HCT116 (cell line): ENCODE measurements at regions not wholly inside any gene's neighbourhood (a gene's known extent, or its start where the extent isn't known, plus 50 kb on each side); places are given as distances from the start of the nearest gene placed in this dataset.

Experiments used
- ATAC-seq: fragments of 200-7000 bp; cut with Tn5 transposase; 2 replicates; pipeline ENCODE4 v1.9.1; 2020; ENCODE audit warnings: mild to moderate bottlenecking, moderate library complexity
- BruUV-seq: library from RNA; stranded (reverse); fragments of 400-500 nt; replicated peaks from 2 replicates; lab custom pipeline; 2021; lab: Mats Ljungman, UMichigan
- CTCF ChIA-PET: fragments of 300-600 bp; sonication (Branson Sonifier 250); formaldehyde crosslinking; loops from one replicate; lab custom pipeline; 2021; ENCODE audit warnings: antibody characterized with exemption; lab: Charles Lee
- POLR2A ChIA-PET: fragments of 300-600, 350-600 bp; sonication (Branson Sonifier 250); formaldehyde crosslinking; loops from one replicate; lab custom pipeline; 2021; ENCODE audit warnings: antibody characterized with exemption; lab: Charles Lee
- RAD21 ChIA-PET, 2 experiments: fragments of 300-600 bp; sonication (Branson Sonifier 250); formaldehyde crosslinking; loops; one replicate each; lab custom pipeline; 2023; ENCODE audit warnings: low total read pairs in 2 of 2; ENCODE audit not compliant: uncharacterized antibody in 2 of 2, unreplicated experiment in 2 of 2, low non-redundant PET in 1 of 2; lab: Charles Lee
- DNase-seq: peaks from one replicate; pipeline ENCODE4 v3.0.0-alpha.2; 2010; ENCODE audit warnings: low read depth, low spot score
- H2AFZ ChIP-seq: fragments of 200-600 bp; shearing (Covaris generic), sonication (generic); 2 replicates; pipeline ENCODE4 v1.6.1; 2017; ENCODE audit warnings: low read depth, mixed run types, mixed read lengths, antibody characterized with exemption, low read length; ENCODE audit not compliant: poor library complexity, severe bottlenecking
- H3K27ac ChIP-seq: 2 replicates; pipeline ENCODE4 v1.5.1; 2012; ENCODE audit warnings: low read depth, low read length
- H3K27me3 ChIP-seq: fragments of 200-600 bp; sonication (generic); 2 replicates; pipeline ENCODE4 v1.6.1; 2016; ENCODE audit warnings: mixed run types, low read length, mixed read lengths; ENCODE audit not compliant: insufficient read depth
- H3K36me3 ChIP-seq, 2 experiments: fragments of 200-500 bp in 1 of 2; fragments of 200-600 bp in 1 of 2; sonication (Bioruptor generic) in 1 of 2; sonication (generic) in 1 of 2; 2 replicates each; pipeline versions ENCODE4 v1.5.1 to v1.6.1; 2014 to 2016; ENCODE audit warnings: low read length in 2 of 2, inconsistent platforms in 1 of 2, mixed read lengths in 1 of 2, mixed run types in 1 of 2; ENCODE audit not compliant: insufficient read depth in 2 of 2, control insufficient read depth in 1 of 2
- H3K4me1 ChIP-seq, 2 experiments: fragments of 200-600 bp in 1 of 2; sonication (generic) in 1 of 2; 2 replicates each; pipeline versions ENCODE4 v1.5.1 to v1.6.1; 2012 to 2017; ENCODE audit warnings: low read length in 2 of 2, inconsistent platforms in 1 of 2, mild to moderate bottlenecking in 1 of 2, mixed read lengths in 1 of 2, mixed run types in 1 of 2, moderate library complexity in 1 of 2; ENCODE audit not compliant: insufficient read depth in 2 of 2, control insufficient read depth in 1 of 2
- H3K4me2 ChIP-seq: fragments of 200-600 bp; sonication (generic); 2 replicates; pipeline ENCODE4 v1.6.1; 2017; ENCODE audit warnings: mixed run types, low read length, mixed read lengths
- H3K4me3 ChIP-seq, 2 experiments: fragments of 200-600 bp in 1 of 2; sonication (generic) in 1 of 2; replicated peaks in 1 of 2; 2 replicates each; pipeline ENCODE4 v1.5.1; 2011 to 2016; ENCODE audit warnings: low read length in 2 of 2, control low read depth in 1 of 2, low read depth in 1 of 2, mild to moderate bottlenecking in 1 of 2, mixed read lengths in 1 of 2, mixed run types in 1 of 2
- H3K79me2 ChIP-seq: fragments of 200-600 bp; sonication (generic); 2 replicates; pipeline ENCODE4 v1.6.1; 2017; ENCODE audit warnings: mild to moderate bottlenecking, mixed run types, low read length, moderate library complexity, mixed read lengths; ENCODE audit not compliant: insufficient read depth
- H3K9ac ChIP-seq: fragments of 200-600 bp; sonication (generic); 2 replicates; pipeline ENCODE4 v1.6.1; 2016; ENCODE audit warnings: low read length, mixed read lengths
- H3K9me2 ChIP-seq: fragments of 200-600 bp; sonication (generic), shearing (Covaris generic); 2 replicates; pipeline ENCODE4 v1.6.1; 2017; ENCODE audit warnings: mixed run types, mild to moderate bottlenecking, moderate library complexity; ENCODE audit not compliant: insufficient read depth
- H3K9me3 ChIP-seq, 2 experiments: fragments of 200-500 bp in 1 of 2; fragments of 200-600 bp in 1 of 2; sonication (Bioruptor generic) in 1 of 2; sonication (generic) in 1 of 2; 2 replicates each; pipeline ENCODE4 v1.6.1; 2014 to 2017; ENCODE audit warnings: low read length in 2 of 2, mixed read lengths in 2 of 2, inconsistent platforms in 1 of 2, low read depth in 1 of 2, mild to moderate bottlenecking in 1 of 2, mixed run types in 1 of 2, moderate library complexity in 1 of 2; ENCODE audit not compliant: control insufficient read depth in 1 of 2, insufficient read depth in 1 of 2
- H4K20me1 ChIP-seq: fragments of 200-600 bp; sonication (generic), shearing (Covaris generic); 2 replicates; pipeline ENCODE4 v1.6.1; 2017; ENCODE audit warnings: mixed run types, mild to moderate bottlenecking, moderate library complexity; ENCODE audit not compliant: insufficient read depth
- CEBPB ChIP-seq: IDR thresholded peaks from 2 replicates; pipeline ENCODE4 v1.6.1; 2012; ENCODE audit warnings: low read depth
- CTCF ChIP-seq, 3 experiments: fragments of 200-600 bp in 1 of 3; sonication (generic) in 1 of 3; IDR thresholded peaks in 2 of 3; conservative IDR thresholded peaks in 1 of 3; 2 replicates each; pipeline ENCODE4 v1.5.1; 2012 to 2017; ENCODE audit warnings: low read depth in 2 of 3, low read length in 2 of 3, antibody characterized with exemption in 1 of 3, borderline replicate concordance in 1 of 3, control low read depth in 1 of 3, mild to moderate bottlenecking in 1 of 3, mixed read lengths in 1 of 3, mixed run types in 1 of 3, moderate library complexity in 1 of 3; ENCODE audit not compliant: insufficient read depth in 1 of 3
- EGR1 ChIP-seq: IDR thresholded peaks from 2 replicates; pipeline ENCODE4 v1.6.1; 2012; ENCODE audit warnings: low read depth
- EZH2phosphoT487 ChIP-seq: fragments of 200-600 bp; IDR thresholded peaks from 2 replicates; pipeline ENCODE4 v1.6.1; 2018; ENCODE audit warnings: antibody characterized with exemption, borderline replicate concordance
- JUND ChIP-seq: IDR thresholded peaks from 2 replicates; pipeline ENCODE4 v1.6.1; 2012
- POLR2AphosphoS5 ChIP-seq: IDR thresholded peaks from 2 replicates; pipeline ENCODE4 v1.6.1; 2011; ENCODE audit warnings: mild to moderate bottlenecking, low read depth, low read length, moderate library complexity
- SP1 ChIP-seq: IDR thresholded peaks from 2 replicates; pipeline ENCODE4 v1.6.1; 2012; ENCODE audit warnings: low read depth
- YY1 ChIP-seq: IDR thresholded peaks from 2 replicates; pipeline ENCODE4 v1.6.1; 2011; ENCODE audit warnings: low read length, low read depth, moderate library complexity, mild to moderate bottlenecking; ENCODE audit not compliant: insufficient replicate concordance; ENCODE audit errors: extremely low read depth
- ZNF274 ChIP-seq: fragments of 200-500 bp; sonication (Bioruptor generic); IDR thresholded peaks from 2 replicates; pipeline ENCODE4 v1.6.1; 2014; ENCODE audit warnings: mild to moderate bottlenecking, low read depth, low read length, inconsistent platforms
- intact Hi-C: fragments of 100-400 bp; cut with micrococcal nuclease; formaldehyde crosslinking; loops from 2 replicates; pipeline ENCODE4 v1.10.0; 2022
- TF ChIP-seq, protein P1 (sequence below): IDR thresholded peaks from 2 replicates; pipeline ENCODE4 v1.6.1; 2012

GRCh38 chr13:21234526-21234925 is 58.1 kb downstream of the MRPL57 start:
- Histone ChIP-seq H4K20me1 (no peaks in the 10 kb centered on the region), H3K9me2 (no peaks in the 10 kb centered on the region), H3K36me3 (no peaks in the 10 kb centered on the region), H3K9me3 (no peaks in the 10 kb centered on the region), H2AFZ (no peak overlapping the region)
- POLR2A ChIA-PET = no interaction called here
- CTCF ChIA-PET = no interaction called here
- TF ChIP-seq CEBPB = no peak
- TF ChIP-seq, all 23 proteins: peak for 0
- Histone ChIP-seq H3K27ac (no peak overlapping the region), H3K9ac (no peak overlapping the region), H3K4me2 (no peak overlapping the region), H3K4me3 (no peak overlapping the region), H3K4me1 (no peaks in the 10 kb centered on the region), H3K79me2 (no peaks in the 10 kb centered on the region), H3K27me3 (no peaks in the 10 kb centered on the region)
- ATAC-seq (no peak), DNase-seq (no peak)
- BruUV-seq = no TSS peak
- RAD21 ChIA-PET = no interaction called here
- intact Hi-C loops = no loop called here

GRCh38 chr13:21235174-21235573 is 58.7 kb downstream of the MRPL57 start:
- Histone ChIP-seq H3K4me1 (no peaks in the 10 kb centered on the region), H3K4me3 (no peak overlapping the region), H4K20me1 (no peaks in the 10 kb centered on the region), H3K4me2 (no peak overlapping the region), H3K27ac (no peak overlapping the region), H2AFZ (no peak overlapping the region), H3K9ac (no peak overlapping the region), H3K79me2 (no peaks in the 10 kb centered on the region), H3K36me3 (no peaks in the 10 kb centered on the region), H3K9me2 (no peaks in the 10 kb centered on the region), H3K27me3 (no peaks in the 10 kb centered on the region), H3K9me3 (no peaks in the 10 kb centered on the region)
- ChIA-PET RAD21 (no interaction called here), POLR2A (no interaction called here), CTCF (no interaction called here)
- TF ChIP-seq SP1 = no peak
- no peak for TF ChIP-seq CEBPB
- intact Hi-C loops = no loop called here
- no TSS peak for BruUV-seq
- ATAC-seq (no peak), DNase-seq (no peak)

DNA sequence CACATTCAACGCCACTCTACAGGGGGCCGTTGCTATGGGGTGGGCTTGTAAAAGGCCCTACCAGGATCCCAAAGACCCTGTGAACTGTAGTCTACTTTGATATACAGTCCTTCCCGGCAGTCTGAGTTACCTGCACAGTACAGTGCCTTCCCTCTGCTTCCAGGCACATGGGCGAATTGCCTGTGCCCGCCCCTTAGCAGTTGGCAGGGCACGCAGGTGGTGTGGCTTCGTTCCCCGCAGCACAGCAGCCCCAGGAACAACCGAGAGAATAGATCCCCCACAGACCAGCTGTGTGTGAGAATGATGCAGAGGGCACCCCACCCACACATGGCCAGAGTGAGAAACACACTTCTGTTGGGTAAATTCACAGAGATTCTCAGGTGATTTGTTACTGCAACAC is 60.6 kb downstream of the MRPL57 start:
- ChIA-PET RAD21 (no interaction called here), POLR2A (no interaction called here), CTCF (no interaction called here)
- no peak overlapping the region for H2AFZ ChIP-seq
- BruUV-seq = no TSS peak
- no peaks in the 10 kb centered on the region for H3K4me1 ChIP-seq
- H3K36me3 ChIP-seq = no peaks in the 10 kb centered on the region
- no peak overlapping the region for H3K4me3 ChIP-seq
- intact Hi-C loops = no loop called here
- no peak for DNase-seq
- ATAC-seq = no peak
- H3K79me2 ChIP-seq = no peaks in the 10 kb centered on the region
- H3K9ac ChIP-seq = no peak overlapping the region
- no peak overlapping the region for H3K4me2 ChIP-seq
- no peaks in the 10 kb centered on the region for H3K9me3 ChIP-seq
- H3K27me3 ChIP-seq = no peaks in the 10 kb centered on the region
- H4K20me1 ChIP-seq = no peaks in the 10 kb centered on the region
- no peaks in the 10 kb centered on the region for H3K9me2 ChIP-seq
- H3K27ac ChIP-seq = no peak overlapping the region
- TF ChIP-seq JUND = no peak
- TF ChIP-seq ZNF274 = no peak
- no peak for TF ChIP-seq SP1
- TF ChIP-seq EGR1 = no peak
- no peak for TF ChIP-seq EZH2phosphoT487
- TF ChIP-seq, protein P1, sequence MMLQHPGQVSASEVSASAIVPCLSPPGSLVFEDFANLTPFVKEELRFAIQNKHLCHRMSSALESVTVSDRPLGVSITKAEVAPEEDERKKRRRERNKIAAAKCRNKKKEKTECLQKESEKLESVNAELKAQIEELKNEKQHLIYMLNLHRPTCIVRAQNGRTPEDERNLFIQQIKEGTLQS = no peak
- no peak for TF ChIP-seq POLR2AphosphoS5
- no peak for TF ChIP-seq CTCF (IDR thresholded peaks at IDR 0.05 in 2 of 3, conservative IDR thresholded peaks at IDR 0.05 in 1 of 3; ENCODE audit: borderline replicate concordance in 1 of 3, insufficient read depth in 1 of 3, low read depth in 2 of 3, low read length in 2 of 3)
- no peak for TF ChIP-seq YY1
